ENCODE measurements at regions not wholly inside any gene's neighbourhood (a gene's known extent, or its start where the extent isn't known, plus 50 kb on each side); places are given as distances from the start of the nearest gene placed in this dataset.

DNA sequence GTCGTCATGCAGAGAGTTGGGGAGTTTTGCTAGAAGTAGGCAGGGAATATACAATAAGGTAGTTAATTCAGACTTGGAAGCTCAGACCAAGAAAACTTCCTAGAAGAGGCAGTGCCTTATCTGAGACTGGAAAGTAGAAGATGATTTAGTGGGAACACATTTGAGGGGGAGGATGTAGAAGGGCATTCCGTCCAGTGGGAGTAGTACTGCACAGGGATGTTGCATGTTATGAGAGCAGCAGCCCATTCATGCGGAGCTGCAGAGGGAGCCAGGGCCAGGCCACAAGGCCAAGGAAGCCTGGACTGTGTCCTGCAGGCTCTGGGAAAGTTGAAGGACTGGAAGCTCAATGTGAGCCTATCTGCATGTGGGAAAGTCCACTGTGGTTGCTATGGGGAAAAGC, 344.5 kb upstream of the EEF2KMT start:
- no peak for DNase-seq (ENCODE audit: low spot score)

DNA sequence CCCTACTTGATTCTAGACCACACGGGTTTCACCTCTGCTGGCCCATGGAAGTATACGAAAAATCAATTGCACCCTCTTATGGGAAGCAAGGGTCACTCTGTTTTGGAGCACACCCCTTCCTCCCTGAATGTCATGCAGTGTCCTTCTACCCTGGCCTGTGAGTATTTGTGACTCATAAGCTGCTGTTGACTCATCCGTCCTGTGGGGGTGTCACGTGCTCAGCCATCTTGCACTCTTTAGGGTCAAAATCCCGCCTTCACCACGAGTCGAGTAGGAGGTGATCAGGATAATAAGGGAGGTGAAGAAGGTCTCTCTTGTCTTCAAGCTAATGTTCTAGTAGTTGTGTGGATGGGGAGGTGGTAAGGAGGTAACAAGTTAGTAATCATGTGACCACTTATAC, 341.0 kb upstream of the EEF2KMT start:
- no peak for DNase-seq (ENCODE audit: low spot score)

DNA sequence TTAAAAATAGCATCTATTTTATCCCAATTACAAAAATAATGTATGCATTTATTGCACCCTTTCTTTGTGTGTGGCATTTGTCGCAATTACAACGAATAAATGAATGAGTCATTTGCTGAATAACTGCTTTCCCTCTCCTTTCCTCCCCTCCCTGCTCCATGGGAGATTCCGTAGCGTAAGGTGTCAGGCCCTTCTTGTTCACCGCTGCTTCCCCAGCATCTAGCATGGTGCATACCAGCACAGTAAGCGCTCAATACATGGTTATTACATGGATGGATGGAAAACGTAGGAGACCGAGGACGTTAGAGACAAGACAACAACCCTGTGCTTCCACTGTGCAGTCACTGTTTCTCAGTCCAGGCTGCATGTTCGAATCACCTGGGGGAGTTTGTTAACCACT, 336.0 kb upstream of the EEF2KMT start:
- DNase-seq (ENCODE audit: low spot score): no peak

DNA sequence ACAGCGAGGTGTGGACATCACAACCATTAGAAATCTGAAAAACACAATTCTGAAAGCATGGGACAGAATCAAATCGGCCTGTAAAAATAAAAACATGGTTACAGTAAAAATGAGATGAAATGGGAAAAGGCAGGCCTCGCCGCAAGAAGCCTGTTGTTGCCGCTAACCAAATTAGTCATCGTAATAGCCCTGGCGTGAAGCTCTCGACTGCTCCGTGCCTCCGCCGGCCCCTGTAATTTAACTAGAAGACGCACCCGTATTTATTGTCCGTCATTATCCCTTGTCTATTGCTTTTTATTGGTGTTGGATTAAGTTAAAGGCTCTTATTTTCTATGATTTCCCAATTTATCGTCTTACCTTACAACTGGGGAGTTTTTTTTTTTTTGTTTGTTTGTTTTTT, 334.6 kb upstream of the EEF2KMT start:
- DNase-seq (ENCODE audit: low spot score): no peak

DNA sequence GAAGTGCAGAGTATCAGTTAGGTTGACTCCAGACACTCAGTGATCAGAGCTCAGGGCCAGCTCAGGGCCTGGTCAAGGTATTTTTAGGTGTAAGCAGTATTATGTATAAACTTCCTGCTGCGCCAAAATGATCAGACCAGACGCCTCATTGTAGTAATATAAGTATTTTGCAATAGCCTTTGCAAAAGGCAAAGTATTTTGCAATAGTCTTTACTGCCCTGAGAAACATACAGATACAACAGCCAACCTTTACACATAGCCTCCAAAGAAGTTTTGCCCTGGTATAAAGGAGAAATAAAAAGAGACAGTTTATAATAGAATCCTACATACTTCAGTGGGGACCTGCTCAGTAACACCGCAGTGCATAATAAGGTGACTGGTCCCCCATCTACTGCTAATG, 333.0 kb upstream of the EEF2KMT start:
- no peak for DNase-seq (ENCODE audit: low spot score)

DNA sequence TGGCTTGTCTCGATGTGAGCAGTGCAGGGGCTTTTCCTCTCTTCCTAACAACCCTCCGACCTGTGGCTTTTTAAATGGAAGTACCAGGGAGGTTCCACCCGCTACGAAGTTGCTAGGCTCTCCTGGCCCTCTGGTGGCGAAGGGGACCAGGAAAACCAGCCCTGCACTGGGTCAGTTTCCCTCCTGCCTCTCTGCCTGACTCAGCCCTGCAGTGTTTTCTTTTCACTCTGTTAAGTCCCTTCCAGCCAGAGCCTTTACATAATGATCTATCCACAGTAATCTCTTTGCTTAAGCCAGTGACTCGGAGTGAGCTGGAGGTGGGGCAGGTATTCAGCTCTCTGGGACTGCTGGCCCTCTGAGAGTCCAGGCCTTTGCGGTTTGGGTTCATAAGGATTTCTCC, 331.3 kb upstream of the EEF2KMT start:
- no peak for DNase-seq (ENCODE audit: low spot score)

DNA sequence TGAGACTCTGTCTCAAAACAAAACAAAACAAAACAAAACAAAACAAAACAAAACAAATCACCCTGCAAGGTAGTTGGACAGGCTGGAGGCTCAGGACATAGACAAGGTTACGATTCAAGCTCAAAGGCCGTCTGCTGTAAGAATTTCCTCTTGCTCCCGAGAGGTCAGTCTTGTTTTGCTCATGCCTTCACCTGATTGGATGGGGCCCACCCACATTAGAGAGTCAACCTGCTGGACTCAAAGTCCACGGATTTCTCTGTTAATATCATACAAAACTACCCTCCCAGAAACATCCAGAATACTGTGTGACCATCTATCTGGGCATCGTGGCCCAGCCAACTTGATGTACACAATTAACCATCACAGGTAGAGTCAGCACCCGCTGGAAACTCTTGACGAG, 330.0 kb upstream of the EEF2KMT start:
- no peak for DNase-seq (ENCODE audit: low spot score)

DNA sequence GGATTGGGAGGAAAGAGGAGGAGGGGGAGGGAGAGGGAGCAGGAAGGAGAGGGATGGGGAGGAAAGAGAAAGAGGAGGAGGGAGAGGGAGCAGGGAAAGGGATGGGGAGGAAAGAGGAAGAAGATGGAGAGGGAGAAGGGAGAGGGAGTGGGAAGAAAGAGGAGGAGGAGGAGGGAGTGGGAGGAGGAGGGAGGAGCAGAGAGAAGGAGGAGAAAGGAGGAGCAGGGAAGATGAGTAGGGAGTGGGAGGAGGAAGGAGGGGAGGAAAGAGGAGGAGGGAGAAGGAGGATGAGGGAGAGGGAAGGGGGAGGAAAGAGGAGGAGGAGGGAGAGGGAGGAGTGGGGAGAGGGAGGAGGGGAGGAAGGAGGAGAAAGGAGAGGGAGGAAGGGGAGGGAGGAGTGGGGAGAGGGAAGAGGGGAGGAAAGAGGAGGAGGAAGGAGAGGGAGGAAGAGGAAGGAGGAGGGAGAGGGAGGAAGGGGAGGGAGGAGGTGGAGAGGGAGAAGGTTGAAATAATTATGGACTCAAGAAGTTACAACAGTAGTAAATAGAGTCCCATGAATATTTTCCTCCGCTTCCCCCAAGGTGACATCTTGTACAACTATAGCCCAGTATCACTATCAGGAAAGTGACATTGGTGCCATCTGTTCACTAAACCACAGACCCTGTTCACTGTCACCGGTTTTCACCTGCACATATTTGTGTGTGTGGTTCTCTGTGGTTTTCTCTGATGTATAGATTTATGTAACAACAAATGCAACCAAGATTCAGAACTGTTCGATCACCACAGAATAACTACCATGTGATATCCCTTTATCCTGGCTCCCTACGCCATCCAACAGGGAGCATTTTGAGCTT, 325.3 kb upstream of the EEF2KMT start:
- no peak for DNase-seq (ENCODE audit: low spot score)

DNA sequence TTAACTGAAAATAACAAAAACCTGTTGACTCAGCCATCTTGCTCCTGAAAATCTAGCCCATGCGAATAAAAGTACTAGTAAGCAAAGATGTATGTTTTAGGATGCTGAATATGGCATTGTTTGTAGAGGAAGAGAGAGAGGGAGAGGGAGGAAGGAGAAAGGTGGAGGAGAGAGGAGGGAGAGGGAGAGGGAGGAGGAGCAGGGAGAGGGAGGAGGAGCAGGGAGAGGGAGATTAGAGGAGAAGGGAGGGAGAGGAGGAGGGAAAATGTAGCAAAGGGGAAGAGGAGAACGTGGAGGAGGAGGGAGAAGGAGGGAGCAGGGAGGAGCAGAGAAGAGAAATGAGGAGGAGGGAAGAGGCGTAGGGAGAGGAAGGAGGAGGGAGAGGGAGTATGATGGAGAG, 324.5 kb upstream of the EEF2KMT start:
- DNase-seq (ENCODE audit: low spot score): no peak

DNA sequence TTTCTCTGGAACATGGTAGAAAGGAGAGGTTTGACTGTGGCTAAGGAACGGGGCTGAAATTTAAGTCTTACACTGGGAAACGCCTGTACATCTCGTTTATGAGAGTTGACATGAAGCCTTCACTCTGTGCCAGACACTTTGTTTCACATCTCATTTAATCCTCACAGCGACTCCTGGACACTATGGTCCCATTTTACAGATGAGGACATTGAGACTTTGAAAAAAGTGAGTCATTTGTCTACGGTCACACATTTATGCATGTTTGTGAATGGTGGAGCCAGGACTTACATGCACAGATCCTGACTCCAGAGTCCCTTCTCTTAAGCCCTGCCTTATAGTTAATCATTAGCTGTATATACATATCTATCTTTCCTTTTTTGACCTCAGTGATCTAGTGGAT, 318.4 kb upstream of the EEF2KMT start:
- DNase-seq (ENCODE audit: low spot score): no peak

DNA sequence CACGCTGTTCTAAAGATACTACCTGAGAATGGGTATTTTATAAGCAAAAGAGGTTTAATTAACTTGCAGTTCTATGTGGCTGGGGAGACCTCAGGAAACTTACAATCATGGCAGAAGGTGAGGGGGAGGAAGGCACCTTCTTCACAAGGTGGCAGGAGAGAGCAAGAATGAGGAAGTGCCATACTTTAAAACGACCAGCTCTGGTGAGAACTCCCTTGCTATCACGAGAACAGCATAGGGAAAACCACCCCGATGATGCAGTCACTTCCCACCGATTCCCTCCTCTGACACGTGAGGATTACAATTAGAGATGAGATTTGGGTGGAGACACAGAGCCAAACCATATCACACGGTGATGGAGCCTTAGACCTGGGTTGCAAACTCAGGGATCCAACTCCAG, 317.5 kb upstream of the EEF2KMT start:
- no peak for DNase-seq (ENCODE audit: low spot score)

DNA sequence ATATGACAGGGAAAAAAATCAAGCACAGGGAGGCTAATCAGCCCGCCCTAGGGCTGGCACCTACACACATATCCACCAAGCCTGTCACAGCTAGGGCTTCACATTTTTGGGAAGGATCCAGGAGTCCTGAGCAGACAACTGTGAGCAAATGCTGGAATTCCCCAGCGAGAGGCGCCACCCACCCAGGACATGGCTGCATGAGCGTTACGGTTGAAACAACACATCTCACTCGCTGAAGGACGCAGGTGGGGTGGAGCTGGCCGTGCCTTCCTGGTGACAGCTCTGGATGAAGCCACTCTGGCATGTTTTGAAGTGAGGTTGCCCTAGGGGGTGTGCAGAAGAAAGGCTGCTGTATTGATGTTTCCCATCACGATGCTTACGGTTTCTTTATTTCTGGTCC, 315.1 kb upstream of the EEF2KMT start:
- no peak for DNase-seq (ENCODE audit: low spot score)

DNA sequence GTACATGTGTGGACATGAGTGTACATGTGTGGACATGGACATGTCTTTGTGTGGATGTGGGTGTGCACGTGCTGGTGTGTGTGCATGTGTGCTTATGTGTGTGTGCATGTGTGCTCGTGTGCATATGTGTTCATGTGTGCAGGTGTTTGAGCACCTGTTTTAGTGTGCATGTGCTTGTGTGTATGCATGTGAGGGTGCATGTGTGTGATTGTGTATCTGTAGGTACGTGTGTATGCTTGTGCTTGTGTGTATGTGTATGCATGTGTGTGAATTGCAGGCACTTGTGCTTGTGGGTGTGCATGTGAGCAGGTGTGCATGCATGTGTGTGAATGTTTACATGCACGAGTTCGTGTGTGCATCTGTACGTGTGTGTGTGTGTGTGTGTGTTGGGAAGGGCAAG, 300.6 kb upstream of the EEF2KMT start:
- no peak for DNase-seq (ENCODE audit: low spot score)

DNA sequence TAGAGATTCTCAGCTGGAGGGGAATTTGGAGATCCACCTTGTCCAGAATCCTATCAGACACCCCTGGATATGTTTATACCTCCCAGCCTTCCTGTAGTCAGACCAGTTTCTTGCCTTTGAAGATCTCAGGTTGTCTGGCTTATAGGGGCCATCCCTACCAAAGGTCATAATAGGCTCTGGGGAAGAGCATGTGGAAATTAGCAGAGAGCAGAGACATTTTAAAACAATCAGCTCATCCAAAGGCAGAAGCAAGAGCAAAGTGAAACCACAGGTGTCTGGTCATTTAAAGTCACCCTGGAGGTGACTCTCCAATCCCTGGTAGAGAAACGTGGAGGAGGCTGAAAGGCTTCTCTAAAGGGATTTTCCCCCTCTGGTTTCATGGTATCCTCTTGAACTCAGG, 299.3 kb upstream of the EEF2KMT start:
- no peak for DNase-seq (ENCODE audit: low spot score)

DNA sequence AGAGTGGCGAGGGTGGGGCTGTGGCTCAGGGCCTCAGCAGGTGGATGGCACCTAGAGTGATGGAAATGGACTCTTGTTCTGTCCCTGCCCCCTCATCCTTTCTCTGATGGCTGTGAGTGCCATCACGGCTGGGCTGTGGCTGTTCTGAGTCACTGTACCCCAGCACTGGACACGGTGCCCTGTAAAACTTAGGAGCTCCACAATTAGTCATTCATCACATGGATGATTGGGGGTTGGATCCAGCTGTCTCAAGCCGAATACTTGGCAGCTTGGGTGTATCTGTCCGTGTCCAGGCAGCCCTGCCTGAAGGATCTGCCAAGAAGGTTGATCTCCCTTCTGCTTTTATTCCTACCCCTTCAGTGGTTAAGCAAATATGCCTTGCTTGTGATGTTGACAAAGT, 295.5 kb upstream of the EEF2KMT start:
- no peak for DNase-seq (ENCODE audit: low spot score)

DNA sequence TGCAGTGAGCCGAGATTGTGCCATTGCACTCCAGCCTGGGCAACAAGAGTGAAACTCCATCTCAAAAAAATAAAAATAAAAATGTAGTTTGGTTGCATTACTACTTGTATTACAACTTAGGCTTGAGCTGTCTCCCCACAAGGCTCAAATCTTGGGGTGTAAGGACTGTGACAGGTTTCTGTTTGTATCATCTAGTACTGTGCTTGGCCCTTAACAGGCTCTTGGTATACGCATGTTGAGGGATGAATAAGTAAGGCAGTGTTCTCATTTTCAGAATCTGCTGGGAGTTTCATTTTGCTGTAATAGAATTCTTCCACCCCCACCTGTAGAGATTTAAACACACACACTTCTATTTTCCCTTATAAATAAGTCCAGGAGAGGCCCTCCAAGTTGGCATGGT, 289.4 kb upstream of the EEF2KMT start:
- DNase-seq (ENCODE audit: low spot score): no peak

DNA sequence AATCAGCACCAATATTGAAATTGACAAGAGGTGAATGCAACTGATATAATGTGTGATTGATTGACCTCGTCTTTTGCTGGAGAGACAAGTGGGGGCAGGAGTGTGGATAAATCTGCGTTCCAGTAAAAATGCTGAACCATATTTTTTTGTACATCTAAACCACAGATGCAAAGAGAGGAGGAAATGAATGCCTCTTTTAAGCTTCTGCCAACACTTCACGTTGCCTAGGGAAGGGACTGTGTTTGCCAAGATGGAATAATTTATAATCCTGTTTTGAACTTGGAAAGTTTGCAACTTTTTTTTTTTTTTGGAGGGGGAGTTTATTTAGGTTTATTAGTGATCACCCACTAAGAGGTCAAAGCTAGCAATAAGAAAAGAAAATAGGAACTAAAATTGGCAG, 288.2 kb upstream of the EEF2KMT start:
- no peak for DNase-seq (ENCODE audit: low spot score)

DNA sequence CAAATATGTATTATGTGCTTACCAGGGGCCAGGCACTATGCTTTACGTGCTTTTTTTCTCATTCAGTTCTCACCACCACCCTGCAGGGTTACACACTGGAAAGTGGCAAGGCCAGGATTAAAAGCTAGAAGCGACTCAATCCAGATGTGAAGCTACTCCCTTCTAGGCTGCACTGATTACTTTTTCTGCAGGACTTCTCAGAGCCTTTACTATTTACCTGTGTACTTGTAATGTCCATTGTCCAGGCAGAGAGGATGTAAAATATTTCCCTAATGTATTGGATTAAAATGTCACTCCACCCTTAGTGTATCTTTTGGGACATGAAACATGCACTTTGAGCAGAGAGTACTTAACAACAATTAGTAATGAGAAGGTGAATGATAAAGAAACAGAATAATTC, 287.5 kb upstream of the EEF2KMT start:
- no peak for DNase-seq (ENCODE audit: low spot score)

DNA sequence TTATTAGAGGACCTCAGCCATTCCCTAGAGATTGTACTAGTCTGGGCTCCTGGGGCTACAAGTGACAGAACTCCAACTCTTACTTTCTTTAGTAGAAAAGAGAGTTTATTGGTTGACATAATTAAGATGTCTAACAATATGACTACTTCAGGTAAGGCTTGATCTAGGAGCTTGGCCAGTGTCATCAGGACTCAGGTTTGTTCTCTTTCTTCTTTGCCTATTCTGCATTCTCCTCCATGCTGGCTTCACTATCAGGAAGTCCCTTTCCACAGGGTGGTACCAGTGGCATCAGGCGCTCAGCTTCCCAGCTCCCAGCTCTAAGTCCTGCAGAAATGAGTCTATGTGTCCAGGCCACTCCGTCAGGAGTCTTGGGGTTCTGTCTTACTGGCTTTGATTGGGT, 286.1 kb upstream of the EEF2KMT start:
- DNase-seq (ENCODE audit: low spot score): no peak

DNA sequence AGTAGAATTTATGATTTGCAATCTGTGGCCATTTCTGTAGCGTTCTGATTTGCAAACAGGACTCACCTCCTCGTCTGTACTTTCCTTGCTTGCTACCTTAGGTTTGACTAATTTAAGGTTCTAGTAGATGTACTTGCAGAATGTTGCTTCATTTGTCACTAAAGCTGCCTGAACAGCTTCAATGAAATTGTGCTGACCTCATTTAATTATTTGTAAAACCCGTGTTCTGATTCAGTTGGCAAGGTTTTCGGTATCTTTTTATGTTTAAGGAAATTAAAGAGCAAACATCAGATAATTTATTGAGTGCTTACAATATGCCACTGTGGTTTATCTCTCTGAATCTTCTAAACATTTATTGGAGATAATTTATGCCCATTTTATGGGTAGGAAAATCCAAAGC, 284.9 kb upstream of the EEF2KMT start:
- no peak for DNase-seq (ENCODE audit: low spot score)

DNA sequence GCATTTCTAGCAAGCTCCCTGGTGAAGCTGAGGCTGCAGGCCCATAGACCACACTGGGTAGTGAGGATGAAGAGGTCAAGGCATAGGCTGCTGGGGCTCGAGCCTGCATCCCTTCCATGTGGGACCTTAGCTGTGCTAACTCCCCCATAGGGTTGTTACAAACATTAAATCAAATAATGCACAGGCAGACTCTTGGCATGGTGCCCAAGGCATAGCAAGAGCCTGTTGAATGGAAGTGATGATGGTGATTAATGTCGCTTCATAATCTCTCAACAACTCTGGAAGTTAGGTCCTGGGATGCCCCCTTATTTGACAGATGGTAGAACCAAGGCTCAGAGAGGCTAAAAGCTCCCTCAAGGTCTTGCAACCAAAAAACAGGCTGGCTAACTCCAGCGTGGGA, 283.9 kb upstream of the EEF2KMT start:
- no peak for DNase-seq (ENCODE audit: low spot score)

DNA sequence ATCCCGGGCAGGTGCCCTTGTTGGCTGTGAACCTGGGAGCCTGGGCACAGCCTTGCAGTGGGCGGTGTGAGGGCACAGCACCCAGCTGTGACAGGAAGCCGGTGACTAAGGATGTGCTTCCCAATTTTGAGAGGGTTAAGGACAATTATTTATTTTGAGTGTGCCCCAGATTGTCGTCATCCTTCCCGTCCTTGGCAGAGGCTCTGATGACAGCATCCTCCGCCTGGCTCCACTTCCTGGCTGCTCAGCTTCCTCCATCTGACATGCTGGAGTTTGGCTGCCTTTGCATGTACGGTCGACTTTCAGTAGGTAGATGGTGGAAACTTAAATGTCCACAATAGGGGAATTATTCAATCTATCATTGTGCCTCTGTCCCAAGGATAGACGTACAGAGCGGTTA, 282.4 kb upstream of the EEF2KMT start:
- no peak for DNase-seq (ENCODE audit: low spot score)

DNA sequence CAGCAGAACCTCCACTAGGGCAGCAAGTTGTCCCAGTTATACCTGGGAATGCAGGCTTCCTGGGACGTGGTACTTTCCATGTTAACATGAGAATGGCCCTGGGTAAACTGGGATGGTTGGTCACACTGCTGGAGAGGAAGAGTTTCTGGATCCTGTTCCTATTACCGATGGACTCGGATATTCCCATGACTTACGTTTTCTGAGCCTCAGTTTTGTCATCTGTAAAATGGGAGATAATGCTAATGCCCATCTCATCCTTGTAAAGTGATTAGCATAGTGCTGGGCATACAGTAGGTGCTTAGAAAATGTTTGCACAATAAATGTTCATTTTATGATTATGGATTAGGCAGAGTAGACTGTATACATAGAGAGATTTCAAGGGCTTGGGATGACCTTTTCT, 280.9 kb upstream of the EEF2KMT start:
- DNase-seq (ENCODE audit: low spot score): no peak

DNA sequence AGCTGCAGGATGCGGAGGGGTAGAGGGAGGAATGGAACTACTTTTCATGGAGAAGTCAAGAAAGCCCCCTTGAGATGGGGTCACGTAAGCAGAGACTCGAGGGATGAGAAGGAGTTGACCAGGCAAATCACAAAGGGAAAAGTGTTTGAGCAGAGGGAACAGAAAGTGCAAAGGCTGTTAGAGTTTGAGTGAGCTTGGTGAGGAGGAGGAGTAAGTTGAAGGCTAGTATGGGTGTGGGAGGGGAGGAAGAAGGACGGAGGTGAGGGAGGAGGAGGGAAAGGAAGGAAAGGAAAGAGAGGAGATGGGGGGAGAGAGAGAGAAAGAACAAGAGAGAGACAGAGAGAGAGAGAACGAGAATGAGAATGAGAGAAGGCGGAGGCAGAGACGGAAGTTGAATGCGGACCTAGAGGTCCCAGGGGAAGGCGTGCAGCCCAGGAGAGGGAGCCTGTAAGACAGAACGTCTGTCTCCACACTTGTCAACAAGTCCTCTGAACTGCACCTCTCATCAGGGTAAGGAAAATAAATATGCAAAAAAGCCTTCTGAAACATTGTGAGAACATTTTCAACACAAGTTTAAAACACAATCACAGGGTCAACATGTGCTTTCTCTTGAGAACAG, 279.8 kb upstream of the EEF2KMT start:
- no peak for DNase-seq (ENCODE audit: low spot score)

All from left forelimb (tissue), 1 donor.